ENCODE measurements at regions not wholly inside any gene's neighbourhood (a gene's known extent, or its start where the extent isn't known, plus 50 kb on each side); places are given as distances from the start of the nearest gene placed in this dataset.

- DNase-seq (ENCODE audit: low read depth in 2 of 2): no peak
Observed at GRCh38 chr18:59758106-59758505, 60.9 kb upstream of the CCBE1 start.

- no peak for DNase-seq (ENCODE audit: low read depth in 2 of 2)
Observed at GRCh38 chr18:59752666-59753065, 55.4 kb upstream of the CCBE1 start.

GRCh38 chr18:59751186-59751585 lies 54.0 kb upstream of the CCBE1 start:
- DNase-seq (ENCODE audit: low read depth in 2 of 2): no peak

GRCh38 chr18:59748628-59749360 lies 51.6 kb upstream of the CCBE1 start:
- peak; percentile 61 to 62 for DNase-seq (ENCODE audit: low read depth in 2 of 2)
